Sigmoid colon (tissue), 4 donors: ENCODE measurements at regions not wholly inside any gene's neighbourhood (a gene's known extent, or its start where the extent isn't known, plus 50 kb on each side); places are given as distances from the start of the nearest gene placed in this dataset.

Experiments
- CTCF ChIP-seq, 4 experiments: fragments of 450-650 bp in 3 of 4; fragments of 200-600 bp in 1 of 4; IDR thresholded peaks; one replicate each; pipeline ENCODE4 v1.5.1; 2016 to 2019; ENCODE audit warnings: antibody characterized with exemption in 4 of 4, mild to moderate bottlenecking in 3 of 4, moderate library complexity in 2 of 4
- EP300 ChIP-seq, 4 donors: sonication (generic); formaldehyde crosslinking; IDR thresholded peaks; one replicate each; pipeline ENCODE4 v1.6.1; 2017; ENCODE audit warnings: antibody characterized with exemption in 4 of 4
- POLR2A ChIP-seq, 2 donors: fragments of 450-650 bp; IDR thresholded peaks; one replicate each; pipeline ENCODE4 v1.6.1; 2016; ENCODE audit warnings: antibody characterized with exemption in 2 of 2, mild to moderate bottlenecking in 2 of 2, moderate library complexity in 2 of 2
- POLR2AphosphoS5 ChIP-seq, 4 donors: sonication (generic); formaldehyde crosslinking; IDR thresholded peaks; one replicate each; pipeline ENCODE4 v1.6.1; 2017; ENCODE audit warnings: antibody characterized with exemption in 4 of 4

GRCh38 chr1:163983097-163983496, 575.9 kb upstream of the PBX1 start:
- TF ChIP-seq POLR2A (IDR thresholded peaks at IDR 0.05) (no peak), CTCF (IDR thresholded peaks at IDR 0.05) (no peak), POLR2AphosphoS5 (IDR thresholded peaks at IDR 0.05) (no peak), EP300 (IDR thresholded peaks at IDR 0.05) (no peak)
